ENCODE measurements at regions not wholly inside any gene's neighbourhood (a gene's known extent, or its start where the extent isn't known, plus 50 kb on each side); places are given as distances from the start of the nearest gene placed in this dataset.
"Not testable (repeated sequence)": the region's sequence is repeated elsewhere in the genome, so short reads cannot be mapped to it uniquely, and the experiment has no call there.

DNA sequence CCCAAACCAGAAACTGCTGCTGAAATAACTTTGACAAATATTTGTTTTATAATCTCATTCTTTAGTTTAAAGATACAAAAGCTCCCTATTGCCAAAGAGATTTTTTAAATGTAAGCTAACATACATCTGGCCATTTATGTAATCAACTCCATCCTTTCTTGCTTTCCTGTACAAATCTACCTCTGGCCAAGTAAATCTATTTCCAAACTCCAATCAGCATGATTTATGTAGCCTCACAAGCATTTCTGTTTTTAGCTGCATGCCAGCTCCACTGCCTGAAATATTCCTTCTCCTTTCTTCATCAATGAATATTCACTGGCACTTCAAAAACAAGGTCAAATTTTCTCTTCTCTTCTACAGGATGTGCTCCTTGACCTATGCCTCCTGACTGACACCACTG is 80.0 kb downstream of the SHOX2 start:
- no peak for DNase-seq

DNA sequence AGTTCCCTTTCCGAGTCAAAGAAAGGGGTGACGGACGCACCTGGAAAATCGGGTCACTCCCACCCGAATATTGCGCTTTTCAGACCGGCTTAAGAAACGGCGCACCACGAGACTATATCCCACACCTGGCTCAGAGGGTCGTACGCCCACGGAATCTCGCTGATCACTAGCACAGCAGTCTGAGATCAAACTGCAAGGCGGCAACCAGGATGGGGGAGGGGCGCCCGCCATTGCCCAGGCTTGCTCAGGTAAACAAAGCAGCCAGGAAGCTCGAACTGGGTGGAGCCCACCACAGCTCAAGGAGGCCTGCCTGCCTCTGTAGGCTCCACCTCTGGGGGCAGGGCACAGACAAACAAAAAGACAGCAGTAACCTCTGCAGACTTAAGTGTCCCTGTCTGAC is 86.3 kb downstream of the SHOX2 start:
- DNase-seq = not testable (repeated sequence)

DNA sequence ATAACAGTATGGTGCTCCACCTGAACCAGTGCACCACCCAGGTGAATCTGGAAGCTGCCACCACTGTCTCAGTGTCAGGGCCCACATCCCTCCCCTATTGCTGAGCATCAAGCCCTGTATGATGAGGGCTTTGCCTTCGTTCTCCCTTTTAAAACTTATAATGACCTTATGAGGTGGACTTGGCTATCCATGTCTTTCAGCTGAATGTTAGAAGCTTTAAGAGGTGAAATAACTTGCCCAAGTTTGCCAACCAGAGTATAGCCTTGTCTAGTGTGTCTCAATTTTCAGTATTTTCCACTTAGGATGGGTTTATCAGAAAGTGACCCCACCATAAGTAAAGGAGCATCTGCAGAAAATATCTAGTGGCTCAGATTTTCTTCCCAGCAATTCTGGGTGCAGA is 87.8 kb downstream of the SHOX2 start:
- DNase-seq = no peak

GRCh38 chr3:158012901-158013300 is 93.3 kb downstream of the SHOX2 start:
- DNase-seq = no peak

- no peak for DNase-seq
Measured at GRCh38 chr3:158005391-158006100, 100.7 kb downstream of the SHOX2 start.

DNA sequence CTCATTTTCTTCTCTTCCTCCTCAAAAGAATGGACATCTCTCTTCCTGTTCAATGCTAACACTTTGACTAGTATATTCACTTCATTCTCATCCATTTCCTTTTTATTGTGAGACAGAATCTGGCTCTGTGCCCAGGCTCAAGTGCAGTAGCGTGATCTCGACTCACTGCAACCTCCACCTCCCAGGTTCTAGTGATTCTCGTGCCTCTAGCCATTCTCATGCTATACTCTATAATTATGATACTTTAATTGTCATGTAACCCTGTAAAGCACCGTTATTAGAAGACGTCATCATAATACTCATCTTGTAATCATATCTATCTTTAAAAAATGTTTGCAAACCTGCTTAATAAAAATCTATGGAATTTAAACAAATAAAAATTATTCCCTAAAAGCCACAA is 107.0 kb downstream of the SHOX2 start:
- DNase-seq = peak; percentile 79

DNA sequence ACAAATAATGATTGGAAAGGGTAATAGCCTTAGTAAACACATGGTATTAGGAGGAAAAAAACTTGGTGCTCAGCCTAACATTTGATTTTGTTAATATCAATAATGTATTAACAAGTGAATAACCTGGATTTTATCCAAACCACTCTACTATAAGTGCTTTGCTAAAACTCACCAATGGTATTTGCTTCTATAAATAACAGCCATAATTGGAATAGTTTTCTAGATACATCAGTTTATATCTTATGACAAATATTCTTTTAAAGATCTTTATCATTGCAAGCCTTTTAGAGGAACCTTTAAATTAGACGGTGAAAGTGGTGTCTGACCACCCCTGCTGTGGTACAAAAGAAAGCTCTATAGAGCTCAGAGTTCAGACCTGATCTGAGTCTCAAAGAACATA is 123.9 kb downstream of the SHOX2 start:
- no peak for DNase-seq

GRCh38 chr3:157981819-157982218 is 124.4 kb downstream of the SHOX2 start:
- peak; percentile 86 for DNase-seq

- DNase-seq = no peak
Measured at GRCh38 chr3:157979022-157979421, 127.2 kb downstream of the SHOX2 start.

- no peak for DNase-seq
Measured at GRCh38 chr3:157961665-157962064, 144.6 kb downstream of the SHOX2 start.

DNA sequence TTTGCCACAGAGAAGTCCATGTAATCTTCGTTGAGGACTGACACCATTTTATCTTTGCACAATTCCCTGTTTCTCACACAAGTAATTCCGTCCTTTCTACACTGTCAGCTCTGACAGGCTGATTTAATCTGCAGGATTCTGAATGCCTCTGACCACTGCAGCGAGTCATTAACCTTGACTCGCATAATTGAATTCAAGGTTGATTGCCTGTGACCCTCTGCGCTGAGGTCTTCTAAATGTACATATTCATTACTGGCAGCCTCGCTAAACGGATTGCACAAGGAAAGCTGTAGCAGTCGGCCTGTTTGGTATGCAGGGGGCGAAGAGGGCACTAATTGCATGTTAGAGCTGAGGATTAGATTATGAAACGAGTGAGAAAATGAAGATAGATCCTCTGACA is 147.8 kb downstream of the SHOX2 start:
- DNase-seq = no peak

DNA sequence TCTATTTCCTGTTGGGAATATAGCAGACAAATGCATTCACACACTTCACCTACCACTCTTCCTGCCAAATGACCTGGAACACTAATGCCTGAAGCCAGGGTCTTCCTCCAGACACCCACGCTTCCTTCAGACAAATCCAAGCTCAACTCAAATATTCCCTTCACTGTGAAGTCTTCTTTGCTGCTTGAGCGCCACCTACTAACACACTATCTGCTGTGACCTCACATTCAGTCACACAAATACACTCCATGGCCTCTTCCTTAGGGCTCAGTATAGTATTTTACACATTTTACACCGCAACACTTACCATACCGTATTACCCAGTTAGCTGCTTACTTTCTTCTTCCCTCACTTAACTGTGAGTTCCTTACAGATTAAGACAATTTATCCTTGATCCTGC is 149.4 kb downstream of the SHOX2 start:
- DNase-seq = no peak

DNA sequence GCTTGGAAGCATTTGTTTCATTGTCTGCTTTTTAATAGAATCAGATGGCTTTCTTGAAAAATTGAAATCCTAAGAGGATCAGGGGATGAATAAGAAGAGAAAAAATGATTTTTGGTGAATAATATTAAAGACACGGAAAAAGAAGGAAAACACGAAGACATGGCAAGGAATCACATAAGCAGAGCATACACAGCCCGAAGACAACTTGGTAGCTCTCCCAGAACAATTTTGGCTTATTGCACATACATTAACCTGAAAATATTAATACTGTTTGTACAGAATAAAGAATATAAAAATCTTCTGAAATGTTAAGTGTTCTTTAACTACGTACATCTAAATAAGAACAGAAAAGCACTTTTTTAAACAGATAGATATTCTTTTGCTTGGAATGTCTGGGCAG is 150.0 kb downstream of the SHOX2 start:
- no peak for DNase-seq

DNA sequence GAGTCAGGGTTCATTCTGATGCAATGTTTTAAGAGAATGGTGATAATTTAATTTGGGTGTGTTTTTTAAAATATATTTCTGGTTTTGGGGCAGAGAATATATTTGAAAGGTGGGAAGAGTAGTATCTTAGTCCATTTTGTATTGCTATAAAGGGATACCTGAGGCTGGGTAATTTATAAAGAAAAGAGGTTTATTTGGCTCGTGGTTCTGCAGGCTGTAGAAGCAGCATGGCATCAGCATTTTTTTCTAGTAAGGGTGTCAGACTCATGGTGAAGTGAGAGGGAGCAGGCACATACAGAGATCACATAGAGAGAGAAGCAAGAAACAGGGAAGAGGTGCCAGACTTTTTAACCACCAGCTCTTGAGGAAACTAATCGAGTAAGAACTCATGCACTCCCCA is 152.7 kb downstream of the SHOX2 start:
- no peak for DNase-seq

DNA sequence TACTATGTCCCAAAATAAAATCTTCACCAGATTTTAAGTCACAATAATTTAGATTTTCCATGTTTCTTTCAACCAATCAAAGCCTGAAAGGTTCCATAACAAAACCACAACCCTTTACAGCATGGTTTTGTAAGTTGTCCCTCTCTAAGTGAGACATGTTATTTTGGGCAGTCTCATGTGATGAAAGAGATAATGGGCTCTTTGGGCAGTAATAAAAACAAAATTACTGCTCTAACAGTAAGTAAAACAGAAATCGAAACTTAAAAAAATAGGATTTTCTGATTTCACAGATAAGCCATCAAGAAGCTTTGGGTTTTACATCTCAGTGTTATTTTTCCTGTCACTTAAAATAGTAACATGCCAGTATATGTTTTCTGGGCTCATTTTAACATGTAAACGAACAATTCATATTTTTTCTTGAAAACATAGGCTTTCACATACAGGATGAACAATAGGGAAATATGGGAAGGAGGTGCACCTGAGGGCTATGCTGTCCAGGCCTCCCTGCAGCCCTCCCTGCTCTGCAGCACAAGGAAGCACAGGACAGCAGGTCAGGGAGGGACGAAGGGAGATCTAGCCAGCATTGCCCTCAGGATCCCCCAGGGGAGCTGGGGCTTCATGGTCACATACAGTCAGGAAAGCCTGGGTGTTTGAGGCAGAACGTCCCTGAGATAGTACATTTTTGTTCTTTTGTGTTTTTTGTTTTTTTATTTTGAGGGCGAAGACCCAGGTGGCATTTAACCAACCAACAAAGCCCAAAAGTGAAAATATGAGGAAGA is 157.4 kb downstream of the SHOX2 start:
- no peak for DNase-seq

DNA sequence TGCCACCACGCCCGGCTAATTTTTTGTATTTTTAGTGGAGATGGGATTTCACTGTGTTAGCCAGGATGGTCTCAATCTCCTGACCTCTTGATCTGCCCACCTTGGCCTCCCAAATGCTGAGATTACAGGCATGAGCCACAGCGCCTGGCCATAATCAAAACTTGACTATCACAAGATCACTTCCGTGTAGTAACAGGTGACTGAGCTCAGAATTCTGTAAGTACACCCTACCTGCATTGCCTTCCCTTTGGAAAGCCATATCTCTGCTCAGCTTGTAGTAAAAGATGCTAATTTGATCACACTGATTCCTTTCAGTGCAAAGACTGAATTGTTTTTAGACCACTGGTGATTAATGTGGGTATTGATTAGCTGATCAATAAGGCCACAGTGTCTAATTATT is 167.1 kb downstream of the SHOX2 start:
- DNase-seq = no peak

DNA sequence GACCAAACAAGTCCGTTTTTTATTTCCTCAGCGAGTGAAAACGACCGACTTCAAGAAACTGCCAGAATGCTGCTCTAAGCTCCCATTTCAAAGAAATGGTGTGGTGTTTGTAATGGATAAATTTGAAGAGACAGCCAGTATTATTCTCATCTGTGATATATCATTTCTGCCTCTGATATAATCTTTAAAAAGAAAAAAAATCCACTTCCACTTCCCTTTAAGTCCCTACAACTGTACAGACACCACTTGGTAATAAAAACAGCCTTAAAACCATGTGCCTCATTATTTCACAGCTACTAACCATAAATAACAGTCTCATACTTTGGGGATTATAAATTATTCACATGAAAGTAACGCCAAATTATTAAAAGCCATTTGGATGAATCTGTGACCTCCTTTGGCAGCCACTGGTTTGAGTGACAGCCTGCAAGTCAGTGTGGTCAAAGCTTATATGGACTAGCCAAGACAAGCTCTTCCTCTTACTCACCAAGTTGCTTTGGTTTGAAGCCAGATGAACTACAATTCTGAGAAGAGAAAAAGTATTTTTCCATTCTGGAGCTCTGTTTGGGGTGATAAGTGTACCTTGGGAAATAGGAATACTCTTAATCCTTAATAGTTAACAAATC is 168.0 kb downstream of the SHOX2 start:
- no peak for DNase-seq

DNA sequence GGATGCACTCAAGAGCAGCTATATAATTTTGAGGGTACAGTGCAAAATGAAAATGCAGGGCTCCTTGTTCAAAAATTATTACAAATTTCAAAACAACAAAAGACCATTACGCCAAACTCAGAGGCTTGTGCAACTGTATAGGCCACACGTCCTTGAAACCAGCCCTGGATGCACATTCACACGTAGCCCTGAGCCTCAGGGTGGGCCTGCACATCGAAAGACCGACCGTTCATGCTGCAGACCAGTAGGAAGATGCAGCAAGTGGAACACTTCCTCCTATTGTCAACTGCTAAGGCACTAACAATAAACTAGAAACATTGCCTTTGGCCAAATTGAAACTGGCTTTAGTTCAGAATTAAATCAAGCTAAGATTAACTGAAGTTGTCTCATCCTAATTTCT is 174.7 kb downstream of the SHOX2 start:
- DNase-seq = no peak

DNA sequence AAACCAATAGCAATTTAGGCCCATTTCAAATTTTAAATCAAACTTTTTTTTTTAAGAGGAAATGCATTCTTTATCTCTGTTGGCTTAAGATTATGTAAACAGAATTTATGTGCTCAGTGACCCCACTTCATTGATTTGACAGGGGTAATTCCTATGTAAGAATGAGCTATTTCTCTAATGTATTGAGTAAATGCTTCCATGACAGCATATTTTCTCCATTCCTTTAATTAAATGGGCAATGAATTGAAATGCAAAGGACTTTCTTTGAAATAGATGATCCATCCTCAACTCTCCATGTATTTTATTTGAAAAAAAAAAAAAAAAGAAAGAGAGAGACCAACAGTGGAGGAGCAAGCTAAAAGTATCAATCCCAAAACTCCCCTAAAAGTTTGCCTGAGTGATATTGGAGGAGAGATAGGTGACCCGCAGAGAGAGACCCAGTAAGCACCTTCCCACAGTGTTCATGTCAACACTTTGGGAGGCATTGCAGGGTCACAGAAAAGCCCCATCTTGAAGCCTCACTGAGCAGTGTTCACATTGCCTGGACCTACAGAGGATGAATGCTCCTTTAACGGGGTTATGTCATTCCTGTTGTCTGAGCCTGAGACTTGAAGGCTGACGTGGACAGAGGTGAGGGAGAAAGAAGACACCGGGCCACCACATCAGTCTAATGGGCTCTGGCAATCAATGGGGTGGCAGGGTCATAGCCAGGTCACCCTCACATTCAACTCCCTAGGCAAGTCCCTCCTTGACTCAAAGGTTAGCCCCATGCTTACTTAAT is 176.0 kb downstream of the SHOX2 start:
- DNase-seq = no peak

DNA sequence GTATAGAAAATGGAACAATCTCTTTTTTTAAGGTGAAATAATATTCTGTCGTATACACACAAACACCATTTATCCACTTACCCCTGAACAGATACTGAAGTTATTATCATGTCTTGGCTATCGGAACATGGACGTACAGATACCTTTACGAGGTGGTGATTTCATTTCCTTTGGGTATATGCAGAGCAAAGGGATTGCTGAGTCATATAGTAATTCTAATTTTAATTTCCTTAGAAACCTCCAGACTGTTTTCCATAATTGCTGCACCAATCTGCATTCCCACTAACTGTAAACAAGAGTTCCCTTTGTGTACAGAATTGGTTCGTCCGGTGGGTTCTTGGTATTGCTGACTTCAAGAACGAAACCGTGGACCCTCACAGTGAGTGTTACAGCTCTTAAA is 179.4 kb downstream of the SHOX2 start:
- DNase-seq = no peak

- no peak for DNase-seq
Measured at GRCh38 chr3:157922614-157923013, 183.6 kb downstream of the SHOX2 start.

GRCh38 chr3:157921811-157922210 is 184.4 kb downstream of the SHOX2 start:
- DNase-seq = no peak

Measured in DMS53 (cell line).